ENCODE measurements at regions not wholly inside any gene's neighbourhood (a gene's known extent, or its start where the extent isn't known, plus 50 kb on each side); places are given as distances from the start of the nearest gene placed in this dataset.

DNA sequence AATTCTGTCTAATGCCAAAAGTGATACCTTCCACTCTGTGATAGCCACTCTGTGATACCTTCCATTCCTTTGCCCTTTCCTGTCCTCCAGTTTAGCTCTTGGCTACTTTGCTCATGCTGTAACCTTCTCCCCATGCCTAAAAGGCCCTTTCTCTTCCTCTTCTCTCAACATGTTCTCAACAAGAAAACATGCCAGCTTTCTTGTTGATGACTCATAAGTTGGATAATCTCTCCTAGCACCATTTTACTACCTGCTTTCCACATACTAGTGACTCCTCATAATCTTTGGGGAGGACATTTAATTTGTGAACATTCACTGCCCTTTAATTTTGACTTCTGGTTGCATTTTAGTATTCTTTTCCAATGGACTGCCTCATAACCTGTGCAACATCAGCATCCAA, 55.9 kb upstream of the NT5C1B start:
- TF ChIP-seq CTCF (conservative IDR thresholded peaks at IDR 0.05) (no peak), ZFX (IDR thresholded peaks at IDR 0.05) (no peak)
